Loucy (cell line): ENCODE measurements at regions not wholly inside any gene's neighbourhood (a gene's known extent, or its start where the extent isn't known, plus 50 kb on each side); places are given as distances from the start of the nearest gene placed in this dataset.

Experiments used
- H2AFZ ChIP-seq: fragments of 200-600 bp; sonication (generic); 2 replicates; pipeline ENCODE4 v1.6.0; 2016; ENCODE audit warnings: antibody characterized with exemption, mild to moderate bottlenecking, low read length, moderate library complexity
- H3F3A ChIP-seq: fragments of 200-600 bp; 2 replicates; pipeline ENCODE4 v1.6.0; 2016; ENCODE audit warnings: antibody characterized with exemption, low read depth, mild to moderate bottlenecking
- H3K27me3 ChIP-seq: fragments of 200-600 bp; sonication (generic); 2 replicates; pipeline ENCODE4 v1.6.1; 2014; ENCODE audit warnings: low read length, mild to moderate bottlenecking; ENCODE audit not compliant: insufficient read depth, poor library complexity, severe bottlenecking
- H3K36me3 ChIP-seq: fragments of 200-600 bp; sonication (generic); 2 replicates; pipeline ENCODE4 v1.6.1; 2016; ENCODE audit warnings: low read length; ENCODE audit not compliant: insufficient read depth
- H3K4me1 ChIP-seq: fragments of 200-600 bp; sonication (generic); 2 replicates; pipeline ENCODE4 v1.5.1; 2014; ENCODE audit warnings: low read length, mild to moderate bottlenecking; ENCODE audit not compliant: insufficient read depth, poor library complexity, severe bottlenecking
- H3K4me2 ChIP-seq: fragments of 200-600 bp; sonication (generic); 2 replicates; pipeline ENCODE4 v1.6.0; 2014; ENCODE audit warnings: antibody characterized with exemption, low read length, low read depth, mild to moderate bottlenecking; ENCODE audit not compliant: poor library complexity, severe bottlenecking
- H3K4me3 ChIP-seq: fragments of 200-600 bp; sonication (generic); 2 replicates; pipeline ENCODE4 v1.5.1; 2014; ENCODE audit warnings: low read length, mild to moderate bottlenecking, mixed read lengths; ENCODE audit not compliant: poor library complexity, severe bottlenecking
- H3K79me2 ChIP-seq: fragments of 200-600 bp; sonication (generic); 2 replicates; pipeline ENCODE4 v1.6.1; 2014; ENCODE audit warnings: low read length; ENCODE audit not compliant: insufficient read depth
- H3K9ac ChIP-seq: fragments of 200-600 bp; sonication (generic); 2 replicates; pipeline ENCODE4 v1.6.0; 2014; ENCODE audit warnings: mild to moderate bottlenecking, low read depth, low read length, moderate library complexity; ENCODE audit not compliant: poor library complexity, severe bottlenecking
- H3K9me2 ChIP-seq: fragments of 200-600 bp; sonication (generic); replicated peaks from 2 replicates; pipeline ENCODE4 v1.6.1; 2016; ENCODE audit warnings: low read depth, low read length, mixed read lengths
- H3K9me3 ChIP-seq: fragments of 200-600 bp; sonication (generic); 2 replicates; pipeline ENCODE4 v1.6.1; 2014; ENCODE audit warnings: mild to moderate bottlenecking, antibody characterized with exemption, low read length, low read depth; ENCODE audit not compliant: insufficient read depth
- H4K20me1 ChIP-seq: fragments of 200-600 bp; sonication (generic); 2 replicates; pipeline ENCODE4 v1.6.0; 2014; ENCODE audit warnings: antibody characterized with exemption, low read length, mild to moderate bottlenecking; ENCODE audit not compliant: insufficient read depth, poor library complexity, severe bottlenecking
- CTCF ChIP-seq: fragments of 200-600 bp; sonication (generic); conservative IDR thresholded peaks from 2 replicates; pipeline ENCODE4 v1.5.1; 2014; ENCODE audit warnings: mild to moderate bottlenecking, antibody characterized with exemption, low read length
- EZH2phosphoT487 ChIP-seq: fragments of 200-600 bp; IDR thresholded peaks from 2 replicates; pipeline ENCODE4 v1.6.1; 2018; ENCODE audit warnings: antibody characterized with exemption, mild to moderate bottlenecking, moderate library complexity, borderline replicate concordance

- no peaks in the 10 kb centered on the region for H3K36me3 ChIP-seq
- no peak overlapping the region for H3K9ac ChIP-seq
- H3K4me1 ChIP-seq = no peaks in the 10 kb centered on the region
- TF ChIP-seq EZH2phosphoT487 (no peak), CTCF (no peak)
- H2AFZ ChIP-seq = no peak overlapping the region
- H3K9me2 ChIP-seq = no peaks in the 10 kb centered on the region
- peaks cover 9% of the 10 kb centered on the region; the same call in 1 of the 2 replicates for H3K9me3 ChIP-seq
- no peaks in the 10 kb centered on the region for H3K27me3 ChIP-seq
- no peaks in the 10 kb centered on the region for H4K20me1 ChIP-seq
- no peak overlapping the region for H3K4me2 ChIP-seq
- no peaks in the 10 kb centered on the region for H3K79me2 ChIP-seq
- H3F3A ChIP-seq = no peaks in the 10 kb centered on the region
- H3K4me3 ChIP-seq = no peak overlapping the region
These were observed 2272.8 kb downstream of the TP53TG3F start for GRCh38 chr16:35732046-35732810.

GRCh38 chr16:35733278-35733965 is 2274.0 kb downstream of the TP53TG3F start:
- Histone ChIP-seq H3K36me3 (no peaks in the 10 kb centered on the region), H3K9me3 (peaks cover 5% of the 10 kb centered on the region; the same call in 1 of the 2 replicates), H3K9ac (no peak overlapping the region), H4K20me1 (no peaks in the 10 kb centered on the region), H3K4me3 (no peak overlapping the region), H2AFZ (no peak overlapping the region), H3K27me3 (no peaks in the 10 kb centered on the region), H3K4me2 (no peak overlapping the region), H3K9me2 (no peaks in the 10 kb centered on the region), H3K79me2 (no peaks in the 10 kb centered on the region), H3F3A (no peaks in the 10 kb centered on the region), H3K4me1 (no peaks in the 10 kb centered on the region)
- no peak for TF ChIP-seq CTCF

GRCh38 chr16:35733971-35734702 is 2274.7 kb downstream of the TP53TG3F start:
- no peak for TF ChIP-seq CTCF
- no peak for TF ChIP-seq EZH2phosphoT487
- H3K9me2 ChIP-seq = no peaks in the 10 kb centered on the region
- no peaks in the 10 kb centered on the region for H3K79me2 ChIP-seq
- H3K36me3 ChIP-seq = no peaks in the 10 kb centered on the region
- no peaks in the 10 kb centered on the region for H4K20me1 ChIP-seq
- peaks cover 5% of the 10 kb centered on the region; the same call in 1 of the 2 replicates for H3K9me3 ChIP-seq
- H3K9ac ChIP-seq = no peak overlapping the region
- H2AFZ ChIP-seq = no peak overlapping the region
- no peaks in the 10 kb centered on the region for H3K27me3 ChIP-seq
- H3K4me2 ChIP-seq = no peak overlapping the region
- no peak overlapping the region for H3K4me3 ChIP-seq
- no peaks in the 10 kb centered on the region for H3F3A ChIP-seq
- H3K4me1 ChIP-seq = no peaks in the 10 kb centered on the region
